SU-DHL-6 (cell line): ENCODE measurements at regions not wholly inside any gene's neighbourhood (a gene's known extent, or its start where the extent isn't known, plus 50 kb on each side); places are given as distances from the start of the nearest gene placed in this dataset.

Experiments used
- H2AFZ ChIP-seq: fragments of 200-600 bp; sonication (generic); 2 replicates; pipeline ENCODE4 v1.6.1; 2014; ENCODE audit warnings: low read depth, mild to moderate bottlenecking, moderate library complexity, mixed read lengths, antibody characterized with exemption, low read length; ENCODE audit not compliant: severe bottlenecking
- H3F3A ChIP-seq: fragments of 200-600 bp; shearing (Covaris generic); 2 replicates; pipeline ENCODE4 v1.6.0; 2016; ENCODE audit warnings: antibody characterized with exemption, mild to moderate bottlenecking; ENCODE audit not compliant: insufficient read depth
- H3K27ac ChIP-seq: fragments of 200-600 bp; sonication (generic); 2 replicates; pipeline ENCODE4 v1.5.1; 2016; ENCODE audit warnings: low read depth, mild to moderate bottlenecking, low read length, moderate library complexity, mixed read lengths
- H3K27me3 ChIP-seq: fragments of 200-600 bp; sonication (generic), shearing (Covaris generic); 2 replicates; pipeline ENCODE4 v1.6.0; 2014; ENCODE audit warnings: mild to moderate bottlenecking, low read length
- H3K36me3 ChIP-seq: fragments of 200-600 bp; sonication (generic); 2 replicates; pipeline ENCODE4 v1.6.1; 2014; ENCODE audit warnings: mild to moderate bottlenecking, low read length, mixed read lengths
- H3K4me2 ChIP-seq: fragments of 300-600, 200-600 bp; shearing (Covaris generic), sonication (generic); 2 replicates; pipeline ENCODE4 v1.6.0; 2014; ENCODE audit warnings: low read length, low read depth, mild to moderate bottlenecking; ENCODE audit not compliant: poor library complexity, severe bottlenecking
- H3K4me3 ChIP-seq: fragments of 200-600 bp; sonication (generic); 2 replicates; pipeline ENCODE4 v1.5.1; 2014; ENCODE audit warnings: antibody characterized with exemption, low read length, mild to moderate bottlenecking, mixed read lengths; ENCODE audit not compliant: insufficient read depth, poor library complexity, severe bottlenecking
- H3K79me2 ChIP-seq: fragments of 200-600 bp; sonication (generic); 2 replicates; pipeline ENCODE4 v1.6.1; 2014; ENCODE audit warnings: mild to moderate bottlenecking, low read length, moderate library complexity; ENCODE audit not compliant: insufficient read depth
- H3K9ac ChIP-seq: fragments of 200-600 bp; sonication (generic); 2 replicates; pipeline ENCODE4 v1.7.0; 2014; ENCODE audit warnings: mild to moderate bottlenecking, low read length
- H3K9me2 ChIP-seq: fragments of 200-600 bp; sonication (generic); replicated peaks from 2 replicates; pipeline ENCODE4 v1.6.1; 2014; ENCODE audit warnings: low read length; ENCODE audit not compliant: insufficient read depth
- H3K9me3 ChIP-seq: fragments of 200-600 bp; sonication (generic); 2 replicates; pipeline ENCODE4 v1.6.1; 2014; ENCODE audit warnings: low read length, mixed read lengths; ENCODE audit not compliant: insufficient read depth
- H4K20me1 ChIP-seq: fragments of 200-600 bp; sonication (generic); 2 replicates; pipeline ENCODE4 v1.6.1; 2014; ENCODE audit warnings: low read depth, mild to moderate bottlenecking, antibody characterized with exemption, low read length, moderate library complexity, mixed read lengths
- CTCF ChIP-seq: fragments of 200-600 bp; sonication (generic); IDR thresholded peaks from one replicate; pipeline ENCODE4 v1.5.1; 2017; ENCODE audit warnings: antibody characterized with exemption, mild to moderate bottlenecking, low read length, moderate library complexity; ENCODE audit not compliant: insufficient read depth, poor library complexity, severe bottlenecking
- EZH2phosphoT487 ChIP-seq: fragments of 200-600 bp; sonication (generic), shearing (Covaris generic); conservative IDR thresholded peaks from 2 replicates; pipeline ENCODE4 v1.6.1; 2018; ENCODE audit warnings: mild to moderate bottlenecking, antibody characterized with exemption, low read length, moderate library complexity, mixed read lengths

- no peaks in the 10 kb centered on the region for H3K79me2 ChIP-seq
- no peak overlapping the region for H2AFZ ChIP-seq
- no peaks in the 10 kb centered on the region for H3F3A ChIP-seq
- H3K4me3 ChIP-seq: no peak overlapping the region
- no peaks in the 10 kb centered on the region for H3K9me2 ChIP-seq
- TF ChIP-seq EZH2phosphoT487: no peak
- no peak for TF ChIP-seq CTCF
- H3K27me3 ChIP-seq: no peaks in the 10 kb centered on the region
- H3K9ac ChIP-seq: no peak overlapping the region
- H3K36me3 ChIP-seq: no peaks in the 10 kb centered on the region
- no peaks in the 10 kb centered on the region for H4K20me1 ChIP-seq
- no peak overlapping the region for H3K27ac ChIP-seq
- H3K4me2 ChIP-seq: no peak overlapping the region
- no peaks in the 10 kb centered on the region for H3K9me3 ChIP-seq
Observed at GRCh38 chr22:27370987-27371386, 430.6 kb downstream of the MN1 start.

GRCh38 chr22:27372364-27372763 lies 429.2 kb downstream of the MN1 start:
- H3K79me2 ChIP-seq: no peaks in the 10 kb centered on the region
- no peaks in the 10 kb centered on the region for H3F3A ChIP-seq
- no peak overlapping the region for H3K4me3 ChIP-seq
- H3K9ac ChIP-seq: no peak overlapping the region
- H3K9me3 ChIP-seq: no peaks in the 10 kb centered on the region
- no peaks in the 10 kb centered on the region for H3K9me2 ChIP-seq
- no peak overlapping the region for H3K27ac ChIP-seq
- no peak for TF ChIP-seq CTCF
- no peak for TF ChIP-seq EZH2phosphoT487
- no peak overlapping the region for H3K4me2 ChIP-seq
- H4K20me1 ChIP-seq: no peaks in the 10 kb centered on the region
- no peaks in the 10 kb centered on the region for H3K36me3 ChIP-seq
- H3K27me3 ChIP-seq: no peaks in the 10 kb centered on the region
- no peak overlapping the region for H2AFZ ChIP-seq

- no peaks in the 10 kb centered on the region for H3F3A ChIP-seq
- no peaks in the 10 kb centered on the region for H3K9me2 ChIP-seq
- H2AFZ ChIP-seq: no peak overlapping the region
- H4K20me1 ChIP-seq: no peaks in the 10 kb centered on the region
- no peak overlapping the region for H3K4me2 ChIP-seq
- H3K9ac ChIP-seq: no peak overlapping the region
- no peak overlapping the region for H3K4me3 ChIP-seq
- H3K9me3 ChIP-seq: no peaks in the 10 kb centered on the region
- no peaks in the 10 kb centered on the region for H3K79me2 ChIP-seq
- TF ChIP-seq EZH2phosphoT487: no peak
- no peak for TF ChIP-seq CTCF
- H3K36me3 ChIP-seq: no peaks in the 10 kb centered on the region
- H3K27ac ChIP-seq: no peak overlapping the region
- no peaks in the 10 kb centered on the region for H3K27me3 ChIP-seq
Observed at GRCh38 chr22:27372969-27373670, 428.4 kb downstream of the MN1 start.
